ENCODE measurements at regions not wholly inside any gene's neighbourhood (a gene's known extent, or its start where the extent isn't known, plus 50 kb on each side); places are given as distances from the start of the nearest gene placed in this dataset.

GRCh38 chr13:64453831-64454230 lies 2776.3 kb downstream of the PCDH9 start:
- TF ChIP-seq GATA2 (IDR thresholded peaks at IDR 0.05; ENCODE audit: low read depth, low read length), result no peak
- TF ChIP-seq GATA3 (IDR thresholded peaks at IDR 0.05; ENCODE audit: low read depth, low read length), result no peak
